ENCODE measurements at regions not wholly inside any gene's neighbourhood (a gene's known extent, or its start where the extent isn't known, plus 50 kb on each side); places are given as distances from the start of the nearest gene placed in this dataset.

DNA sequence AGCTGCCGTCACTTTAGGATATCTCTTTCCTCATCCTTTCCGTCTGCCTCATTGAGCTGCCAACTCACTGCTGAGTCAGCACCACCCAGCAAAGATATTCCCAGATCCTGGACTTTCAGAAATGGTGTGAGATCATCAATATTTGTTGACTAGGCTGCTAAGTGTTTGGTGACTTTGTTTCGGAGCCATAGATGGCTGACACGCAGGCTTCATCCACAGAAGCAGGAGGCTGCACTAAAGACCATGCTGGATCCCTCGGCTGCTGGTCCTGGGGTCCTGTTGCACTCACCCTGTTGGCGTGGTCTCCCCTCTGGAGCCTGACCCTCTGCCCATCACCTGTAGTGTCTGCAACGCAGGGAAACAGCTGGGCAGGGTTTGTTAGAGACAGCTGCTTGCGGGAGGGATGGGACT lies 96.5 kb downstream of the ERMARD start:
- DNase-seq (ENCODE audit: low read depth, low spot score) (no peak), FAIRE-seq (no peak)
- H3K4me3 ChIP-seq (replicated peaks in 1 of 3; ENCODE audit: insufficient read depth in 1 of 3, low read depth in 1 of 3, low read length in 3 of 3), result no peak overlapping the region

More for the DNA sequence above, 96.5 kb downstream of the ERMARD start:
- intact Hi-C loops (cut with micrococcal nuclease), result no loop called here
- Histone ChIP-seq H3K9me1 (replicated peaks; ENCODE audit: control insufficient read depth, extremely low read depth, insufficient read depth, low read length) (no peaks in the 10 kb centered on the region), H4K20me1 (replicated peaks; ENCODE audit: control insufficient read depth, extremely low read depth, insufficient read depth, low read length) (no peaks in the 10 kb centered on the region), H3K9me3 (replicated peaks; ENCODE audit: control insufficient read depth, insufficient read depth, low read length) (no peaks in the 10 kb centered on the region), H3K27me3 (ENCODE audit: control insufficient read depth in 2 of 2, insufficient read depth in 2 of 2, low read length in 2 of 2) (peaks cover 1 to 4% of the 10 kb centered on the region in 2 experiments), H3K79me2 (ENCODE audit: control insufficient read depth, insufficient read depth, low read length) (no peaks in the 10 kb centered on the region), H2AFZ (ENCODE audit: low read depth, low read length) (no peak overlapping the region), H3K9ac (replicated peaks; ENCODE audit: extremely low read depth, insufficient read depth, low read length) (no peak overlapping the region), H3K27ac (ENCODE audit: insufficient read depth, low read depth, low read length) (no peak overlapping the region), H3K4me1 (ENCODE audit: control insufficient read depth, extremely low read depth, insufficient read depth, low read length) (peaks cover 20% of the 10 kb centered on the region), H3K36me3 (ENCODE audit: control insufficient read depth in 2 of 2, extremely low read depth in 1 of 2, insufficient read depth in 2 of 2, low read length in 2 of 2) (no peaks in the 10 kb centered on the region), H3K4me2 (ENCODE audit: insufficient read depth, low read length) (no peak overlapping the region)
- TF ChIP-seq POLR2AphosphoS5 (IDR thresholded peaks at IDR 0.05; ENCODE audit: insufficient read depth, low read depth, low read length), result no peak
- TF ChIP-seq CTCF (IDR thresholded peaks at IDR 0.05; ENCODE audit: extremely low read depth in 1 of 2, insufficient read depth in 1 of 2, low read depth in 1 of 2, low read length in 2 of 2), result no peak
- TF ChIP-seq POLR2A (IDR thresholded peaks at IDR 0.05; ENCODE audit: low read depth, low read length), result no peak
- CTCF ChIA-PET, result interaction anchor here (0.9 to 1.6 kb wide), 2 partner anchors 16 to 669 kb away, joined by 3 to 12 read pairs; no protein-coding TSS in a partner anchor
- dilution Hi-C loops (cut with MboI; ENCODE audit: extremely low pct_ligation_motif_present, low sequenced_read_pairs), result no loop called here
- BruUV-seq (replicated peaks), result no TSS peak
- POLR2A ChIA-PET, result no interaction called here
